Activated T-cell treated with anti-CD3 and anti-CD28 coated beads, Interleukin-2, amount 50 U/mL, for 24 hours (primary cell): ENCODE measurements at regions not wholly inside any gene's neighbourhood (a gene's known extent, or its start where the extent isn't known, plus 50 kb on each side); places are given as distances from the start of the nearest gene placed in this dataset.

ENCODE experiments used
- DNase-seq: peaks from one replicate; pipeline ENCODE4 v3.0.0-alpha.2; 2020
- H3K27ac Mint-ChIP-seq: 2 replicates; pipeline ENCODE4 v1.8.0; 2020; ENCODE audit warnings: mild to moderate bottlenecking, mixed read lengths
- H3K27me3 Mint-ChIP-seq: 2 replicates; pipeline ENCODE4 v1.8.0; 2020; ENCODE audit warnings: mixed read lengths
- H3K36me3 Mint-ChIP-seq: 2 replicates; pipeline ENCODE4 v1.8.0; 2020; ENCODE audit warnings: low read depth, mixed read lengths
- H3K4me1 Mint-ChIP-seq: 2 replicates; pipeline ENCODE4 v1.8.0; 2020; ENCODE audit warnings: low read depth, mixed read lengths
- H3K4me3 Mint-ChIP-seq: 2 replicates; pipeline ENCODE4 v1.8.0; 2020; ENCODE audit warnings: mild to moderate bottlenecking, moderate library complexity, mixed read lengths
- H3K9me3 Mint-ChIP-seq: 2 replicates; pipeline ENCODE4 v1.8.0; 2020; ENCODE audit warnings: mixed read lengths

DNA sequence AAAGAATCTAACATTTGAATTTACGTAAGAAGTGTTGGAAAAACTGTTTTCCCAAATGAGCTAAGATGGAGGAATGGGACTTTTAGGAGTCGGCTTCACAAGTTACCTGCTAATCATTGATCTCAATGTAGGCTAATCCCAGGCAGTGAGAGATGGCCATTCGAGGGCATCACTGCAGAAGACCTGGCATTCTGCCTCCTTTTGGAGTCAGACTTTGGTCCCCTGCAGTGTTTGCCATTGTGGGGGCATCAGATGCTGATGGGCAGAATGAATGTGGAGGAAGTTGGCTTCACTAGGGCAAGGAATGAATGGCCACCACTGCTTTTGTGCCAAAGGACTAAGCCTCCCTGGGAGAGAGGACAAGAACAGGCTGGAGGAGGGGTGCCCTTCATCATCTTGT is 55.7 kb upstream of the NKX2-2 start:
- Mint-ChIP-seq H3K4me1 (peaks cover 11% of the 10 kb centered on the region), H3K36me3 (no peaks in the 10 kb centered on the region), H3K4me3 (no peak overlapping the region), H3K27ac (no peak overlapping the region), H3K27me3 (peaks cover 27% of the 10 kb centered on the region), H3K9me3 (no peaks in the 10 kb centered on the region)
- no peak for DNase-seq

DNA sequence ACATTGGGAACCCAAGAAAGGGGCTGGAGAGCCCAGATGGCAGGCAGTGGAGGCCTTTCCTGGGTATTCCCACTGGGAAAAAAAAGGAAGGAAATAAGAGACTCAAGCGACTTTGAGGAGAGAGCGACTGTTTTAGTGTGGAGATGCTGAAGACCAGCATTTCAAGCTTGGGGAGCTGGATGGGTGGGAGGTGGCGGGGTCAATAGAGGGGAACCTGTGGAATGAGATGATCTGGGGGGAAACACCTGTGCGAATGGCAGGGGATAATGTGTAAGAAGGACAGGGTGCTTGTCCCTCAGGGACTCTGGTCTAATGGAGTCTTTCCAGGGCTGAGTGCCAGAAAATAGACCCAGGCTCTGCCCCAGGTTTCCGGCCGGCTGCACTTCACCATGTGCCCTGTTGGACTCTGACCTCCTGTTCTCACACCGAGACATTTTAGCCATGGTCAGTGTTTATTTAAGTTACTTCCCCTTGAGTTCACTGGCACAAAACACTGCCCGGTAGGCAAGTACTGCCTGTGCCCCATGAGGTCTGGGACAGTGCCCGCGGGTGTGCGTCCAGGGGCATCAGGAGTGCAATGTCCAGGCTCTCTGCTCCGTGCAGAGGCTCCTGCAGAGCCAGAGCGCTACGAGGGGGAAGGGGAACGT is 50.4 kb upstream of the NKX2-2 start:
- H3K27me3 Mint-ChIP-seq = peaks cover 24% of the 10 kb centered on the region
- H3K4me3 Mint-ChIP-seq = no peak overlapping the region
- DNase-seq = no peak

More for the DNA sequence above, 50.4 kb upstream of the NKX2-2 start:
- H3K4me1 Mint-ChIP-seq = peaks cover 7% of the 10 kb centered on the region
- no peak overlapping the region for H3K27ac Mint-ChIP-seq
- no peaks in the 10 kb centered on the region for H3K36me3 Mint-ChIP-seq
- no peaks in the 10 kb centered on the region for H3K9me3 Mint-ChIP-seq
